Colonic mucosa (tissue), 4 donors: ENCODE measurements at regions not wholly inside any gene's neighbourhood (a gene's known extent, or its start where the extent isn't known, plus 50 kb on each side); places are given as distances from the start of the nearest gene placed in this dataset.

ENCODE experiments used
- DNase-seq: peaks from one replicate; pipeline ENCODE4 v3.0.0-alpha.2; 2020
- H3K27ac ChIP-seq: fragments of 200-600 bp; one replicate; pipeline ENCODE4 v1.8.0; 2021
- H3K27me3 ChIP-seq: fragments of 200-600 bp; one replicate; pipeline ENCODE4 v1.8.0; 2021
- H3K36me3 ChIP-seq: fragments of 200-600 bp; one replicate; pipeline ENCODE4 v1.8.0; 2021
- H3K4me1 ChIP-seq: fragments of 200-600 bp; one replicate; pipeline ENCODE4 v1.8.0; 2021; ENCODE audit warnings: mild to moderate bottlenecking
- H3K4me3 ChIP-seq: fragments of 200-600 bp; one replicate; pipeline ENCODE4 v1.8.0; 2021
- H3K9ac ChIP-seq, 2 donors: one replicate each; pipeline ENCODE4 v1.7.0; 2013; ENCODE audit warnings: control low read depth in 2 of 2, low read depth in 2 of 2, low read length in 2 of 2
- H3K9me3 ChIP-seq: fragments of 200-600 bp; one replicate; pipeline ENCODE4 v1.8.0; 2021
- CTCF ChIP-seq: fragments of 200-600 bp; IDR thresholded peaks from one replicate; pipeline ENCODE4 v1.8.0; 2022; ENCODE audit warnings: antibody characterized with exemption, mild to moderate bottlenecking
- intact Hi-C: fragments of 100-400 bp; cut with DNase I; formaldehyde crosslinking; loops from one replicate; pipeline ENCODE4 v1.14.1; 2022
- donor health status: healthy.
- donor health status: DM: no; HTN: no; CAD: no.
- donor health status: DM: no; HTN: no; CAD: no.

- intact Hi-C loops, result no loop called here
Observed at GRCh38 chr4:159673221-159673620, 570.3 kb downstream of the RAPGEF2 start.

GRCh38 chr4:159674241-159674640, 571.4 kb downstream of the RAPGEF2 start:
- no peak overlapping the region for H3K27ac ChIP-seq
- H3K9me3 ChIP-seq, result no peaks in the 10 kb centered on the region
- H3K36me3 ChIP-seq, result no peaks in the 10 kb centered on the region
- H3K9ac ChIP-seq, result no peak overlapping the region
- no peak for TF ChIP-seq CTCF
- DNase-seq, result no peak
- H3K4me1 ChIP-seq, result no peaks in the 10 kb centered on the region
- no peaks in the 10 kb centered on the region for H3K27me3 ChIP-seq
- no peak overlapping the region for H3K4me3 ChIP-seq
- intact Hi-C loops, result no loop called here

More at GRCh38 chr4:159673221-159673620, 570.3 kb downstream of the RAPGEF2 start:
- Histone ChIP-seq H3K9ac (no peak overlapping the region), H3K27me3 (no peaks in the 10 kb centered on the region), H3K36me3 (no peaks in the 10 kb centered on the region), H3K27ac (no peak overlapping the region), H3K4me1 (no peaks in the 10 kb centered on the region), H3K9me3 (no peaks in the 10 kb centered on the region), H3K4me3 (no peak overlapping the region)
- TF ChIP-seq CTCF, result no peak
- DNase-seq, result no peak

GRCh38 chr4:159677521-159677920, 574.6 kb downstream of the RAPGEF2 start:
- Histone ChIP-seq H3K27ac (no peak overlapping the region), H3K9ac (no peak overlapping the region), H3K9me3 (no peaks in the 10 kb centered on the region), H3K27me3 (no peaks in the 10 kb centered on the region), H3K4me3 (no peak overlapping the region), H3K4me1 (no peaks in the 10 kb centered on the region), H3K36me3 (no peaks in the 10 kb centered on the region)
- no peak for TF ChIP-seq CTCF
- intact Hi-C loops, result no loop called here
- DNase-seq, result no peak

GRCh38 chr4:159682996-159683395, 580.1 kb downstream of the RAPGEF2 start:
- Histone ChIP-seq H3K4me1 (no peaks in the 10 kb centered on the region), H3K4me3 (no peak overlapping the region), H3K36me3 (no peaks in the 10 kb centered on the region), H3K27me3 (no peaks in the 10 kb centered on the region), H3K27ac (no peak overlapping the region), H3K9me3 (no peaks in the 10 kb centered on the region), H3K9ac (no peak overlapping the region)
- no peak for TF ChIP-seq CTCF
- no peak for DNase-seq
- intact Hi-C loops, result no loop called here

- H3K9me3 ChIP-seq, result no peaks in the 10 kb centered on the region
- no peak overlapping the region for H3K4me3 ChIP-seq
- intact Hi-C loops, result no loop called here
- no peaks in the 10 kb centered on the region for H3K4me1 ChIP-seq
- no peaks in the 10 kb centered on the region for H3K36me3 ChIP-seq
- H3K9ac ChIP-seq, result no peak overlapping the region
- no peak for TF ChIP-seq CTCF
- no peaks in the 10 kb centered on the region for H3K27me3 ChIP-seq
- no peak for DNase-seq
- H3K27ac ChIP-seq, result no peak overlapping the region
Observed at GRCh38 chr4:159684061-159684460, 581.2 kb downstream of the RAPGEF2 start.
